Effector CD4-positive, alpha-beta T cell (primary cell): ENCODE measurements at regions not wholly inside any gene's neighbourhood (a gene's known extent, or its start where the extent isn't known, plus 50 kb on each side); places are given as distances from the start of the nearest gene placed in this dataset.
"Not testable (repeated sequence)": the region's sequence is repeated elsewhere in the genome, so short reads cannot be mapped to it uniquely, and the experiment has no call there.

Experiments
- DNase-seq: peaks from one replicate; pipeline ENCODE4 v3.0.0-alpha.2; 2020

DNA sequence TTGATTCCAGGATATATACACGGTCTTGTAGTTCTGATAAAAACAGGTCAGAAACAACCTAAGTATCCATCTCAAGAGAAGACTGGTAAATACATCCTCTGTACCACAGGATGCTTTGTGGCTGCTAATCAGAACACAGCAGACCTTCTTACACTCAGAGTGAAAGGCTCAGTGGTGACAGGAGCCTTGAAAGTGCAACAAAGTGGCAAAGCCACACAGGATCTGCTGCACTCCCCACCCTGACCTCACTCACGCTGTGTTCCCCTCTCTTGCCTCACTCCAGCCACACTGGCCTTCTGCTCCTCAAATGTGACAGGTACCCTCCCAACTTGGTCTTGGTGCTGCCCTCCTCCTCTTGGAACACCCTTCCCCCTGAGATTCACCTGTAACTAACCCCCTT, 98.1 kb upstream of the GRIP1 start:
- DNase-seq: no peak

DNA sequence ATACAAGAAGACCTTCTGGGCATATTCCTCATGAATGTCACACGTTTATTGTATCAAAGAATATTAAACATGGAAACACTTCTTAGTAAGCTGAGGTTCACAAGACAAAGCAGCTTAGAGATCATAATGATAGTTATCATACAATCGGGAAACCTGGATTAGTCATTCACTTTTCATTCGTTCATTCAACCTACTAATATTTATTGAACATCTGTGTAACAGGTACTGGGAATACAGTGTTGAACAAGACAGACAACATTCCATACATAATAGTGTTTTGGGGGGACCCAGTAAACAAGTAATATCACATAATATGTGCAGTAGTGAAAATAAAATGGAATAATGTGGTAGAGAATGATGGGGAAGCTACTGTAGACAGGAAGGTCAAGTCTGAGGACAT, 100.6 kb upstream of the GRIP1 start:
- DNase-seq: no peak

DNA sequence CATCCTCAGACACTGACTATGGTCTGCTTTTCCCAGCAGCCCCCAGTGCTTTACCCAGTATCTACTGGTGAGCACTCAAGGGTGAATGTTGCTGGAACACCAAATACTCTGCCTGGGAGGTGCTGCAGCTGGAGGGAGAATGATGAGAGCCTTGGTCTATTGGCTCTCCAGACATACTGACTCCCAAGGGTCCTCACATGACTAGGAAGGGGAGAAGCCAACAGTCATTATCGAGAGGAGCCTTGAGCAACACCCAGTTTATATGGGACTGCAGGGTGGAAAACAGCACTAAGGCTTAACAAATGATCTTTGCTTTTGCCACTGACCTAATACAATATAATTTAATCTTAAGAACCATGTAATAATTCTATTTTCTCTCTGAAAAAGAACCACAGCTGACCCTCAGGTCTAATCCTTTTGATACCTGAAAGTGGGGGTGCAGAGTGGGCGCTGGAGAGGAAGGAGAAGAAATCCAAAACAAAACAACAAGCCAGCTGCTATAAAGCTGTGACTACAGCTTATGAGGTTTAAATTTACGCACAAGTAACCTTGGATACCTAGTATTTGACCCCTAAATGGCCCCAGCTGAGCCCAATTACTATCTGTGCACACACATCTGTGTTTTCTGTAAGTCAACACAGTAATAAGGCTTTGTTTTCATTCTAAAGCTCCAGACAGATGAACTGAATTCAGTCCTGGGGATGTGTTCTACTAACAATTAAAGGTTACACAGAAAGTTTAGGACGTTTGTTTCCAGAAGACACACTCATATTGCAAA, 107.8 kb upstream of the GRIP1 start:
- DNase-seq: no peak

DNA sequence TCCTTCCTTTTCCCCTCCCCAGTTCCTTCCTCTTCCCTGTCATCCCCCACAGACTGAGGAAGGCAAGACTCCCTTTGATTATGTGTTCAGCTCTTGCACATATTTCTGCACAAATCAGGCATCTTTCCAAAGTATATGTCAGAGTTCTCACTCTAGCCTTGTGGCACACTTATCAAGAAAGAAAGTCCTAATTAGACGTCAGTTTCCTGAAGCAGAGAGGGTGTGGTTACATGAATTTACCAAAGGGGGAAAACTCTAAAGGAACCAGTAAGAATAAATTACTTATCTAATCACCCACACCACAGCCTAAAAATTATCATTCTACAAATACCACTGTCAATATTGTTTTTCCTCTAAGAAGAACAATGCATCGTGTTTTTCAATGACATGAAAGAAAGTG, 120.7 kb upstream of the GRIP1 start:
- DNase-seq: no peak

DNA sequence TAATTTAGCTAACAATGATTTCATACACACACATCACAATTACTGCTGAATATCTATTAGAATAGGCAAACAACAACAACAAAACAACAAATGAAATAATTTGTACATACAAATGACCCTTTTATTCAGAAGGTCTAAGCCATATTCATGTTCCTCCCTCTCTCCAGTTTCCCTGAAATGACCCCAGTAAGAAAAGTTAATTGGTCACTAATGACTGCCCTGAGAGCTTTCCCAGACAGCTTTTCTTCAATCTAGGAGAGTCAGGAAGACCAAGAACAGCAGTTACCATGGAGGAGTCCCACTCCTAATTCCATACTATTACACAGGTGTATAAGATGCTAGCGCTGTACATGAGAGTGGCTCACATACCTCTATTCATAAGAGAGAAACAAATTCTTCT, 121.2 kb upstream of the GRIP1 start:
- DNase-seq: no peak

DNA sequence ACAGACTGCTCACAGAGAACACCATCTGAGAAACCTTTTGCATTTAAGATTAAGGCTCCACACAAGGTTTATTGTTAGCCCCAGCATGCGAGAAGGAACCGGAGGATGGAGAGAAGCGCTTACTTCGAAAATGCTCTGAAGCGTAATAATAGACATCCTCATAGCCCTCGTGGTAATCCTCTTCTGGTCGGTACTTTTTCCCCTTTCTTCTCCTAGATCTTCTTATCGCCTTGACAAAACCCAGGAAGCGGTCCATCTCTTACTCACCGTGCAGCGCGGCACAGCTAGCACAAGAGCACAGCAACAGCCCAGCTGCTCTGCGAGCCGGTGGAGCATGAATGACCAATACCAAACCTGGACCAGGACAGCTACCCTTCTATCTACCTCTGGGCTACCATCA, 125.1 kb upstream of the GRIP1 start:
- DNase-seq: no peak

DNA sequence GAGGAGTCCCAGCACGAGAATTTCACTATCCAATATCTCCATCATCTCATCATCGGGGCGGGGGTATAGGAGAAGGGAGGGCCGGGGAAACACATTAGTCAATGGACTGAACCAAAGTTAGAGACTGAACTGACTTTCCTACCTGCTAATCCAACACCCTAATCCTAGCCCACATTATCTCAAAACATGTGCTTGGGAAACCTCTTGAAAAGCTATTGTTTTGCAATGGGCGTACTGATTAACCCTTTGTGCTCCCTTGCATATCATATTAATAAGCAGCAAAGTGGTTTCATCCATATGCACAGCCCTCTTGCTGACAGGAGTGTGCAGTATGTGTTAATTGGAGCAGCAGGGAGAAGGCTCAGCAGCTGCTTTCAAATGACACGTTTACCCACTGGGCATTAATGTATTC, 125.7 kb upstream of the GRIP1 start:
- DNase-seq: no peak

DNA sequence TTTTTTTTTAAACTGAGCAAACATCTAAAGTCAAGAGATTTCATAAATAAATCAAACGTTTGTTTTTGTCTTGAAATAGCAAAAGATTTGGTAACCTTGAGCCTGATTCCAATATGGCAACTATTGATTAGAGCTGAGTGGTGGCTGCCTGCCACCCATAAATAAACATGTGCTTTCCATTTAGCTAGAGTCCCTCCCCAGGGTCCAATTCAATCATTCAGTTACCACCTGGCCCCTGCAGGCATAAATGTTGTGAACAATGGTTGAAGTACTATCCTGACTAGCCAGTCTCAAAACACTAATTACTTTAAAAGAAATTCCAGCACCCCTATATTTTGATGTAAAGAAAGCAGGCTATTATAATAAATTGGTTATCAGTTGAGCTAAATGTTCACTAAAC, 129.7 kb upstream of the GRIP1 start:
- DNase-seq: no peak

DNA sequence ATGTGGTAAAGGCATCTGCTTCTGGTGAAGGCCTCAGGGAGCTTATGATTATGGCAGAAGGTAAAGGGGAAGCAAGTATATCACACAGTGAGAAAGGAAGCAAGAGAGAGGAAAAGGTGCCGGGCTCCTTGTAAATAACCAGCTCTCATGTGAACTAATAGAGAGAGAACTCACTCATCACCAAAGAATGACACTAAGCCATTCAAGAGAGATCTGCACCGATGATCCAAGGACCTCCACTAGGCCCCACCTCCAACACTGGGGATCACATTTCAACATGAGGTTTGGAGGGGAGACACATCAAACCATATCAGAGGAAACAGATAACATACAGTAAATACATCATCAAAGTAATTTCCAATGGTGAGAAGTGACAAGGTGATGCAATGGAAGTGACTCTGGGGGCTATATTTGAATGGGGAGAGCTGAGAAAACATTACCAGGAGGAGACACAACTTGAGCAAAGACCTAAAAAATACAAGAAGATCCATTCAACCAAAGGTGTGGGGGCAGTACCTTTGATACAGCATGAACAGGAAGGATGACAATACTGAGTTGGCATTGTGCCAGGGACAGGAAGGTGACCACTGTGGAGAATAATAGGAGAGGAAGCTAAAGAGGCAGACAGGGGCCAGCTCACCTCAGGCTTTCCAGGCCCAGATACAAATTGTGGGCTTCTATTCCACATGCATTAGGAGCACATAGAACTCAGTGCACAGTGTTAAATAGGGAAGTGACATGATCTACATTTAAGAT, 134.4 kb upstream of the GRIP1 start:
- no peak for DNase-seq

DNA sequence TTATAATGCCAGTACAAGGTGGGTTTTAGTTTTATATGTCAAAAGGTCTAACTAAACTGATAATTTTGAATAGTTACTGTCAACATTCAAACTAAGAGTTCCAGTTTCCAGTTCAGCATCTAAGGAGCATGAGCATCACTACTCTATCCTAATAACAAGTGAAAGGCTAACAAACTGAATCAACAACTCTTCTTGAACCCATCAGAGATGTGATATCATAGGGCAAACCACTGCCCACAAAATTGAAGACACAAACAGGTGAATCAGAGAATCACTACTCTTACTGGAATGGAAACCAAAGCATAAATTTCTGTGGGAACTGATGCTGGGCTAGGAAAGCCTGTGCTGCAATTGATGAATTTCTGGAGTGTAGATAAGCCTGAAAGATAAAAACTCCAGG, 140.7 kb upstream of the GRIP1 start:
- DNase-seq: no peak

DNA sequence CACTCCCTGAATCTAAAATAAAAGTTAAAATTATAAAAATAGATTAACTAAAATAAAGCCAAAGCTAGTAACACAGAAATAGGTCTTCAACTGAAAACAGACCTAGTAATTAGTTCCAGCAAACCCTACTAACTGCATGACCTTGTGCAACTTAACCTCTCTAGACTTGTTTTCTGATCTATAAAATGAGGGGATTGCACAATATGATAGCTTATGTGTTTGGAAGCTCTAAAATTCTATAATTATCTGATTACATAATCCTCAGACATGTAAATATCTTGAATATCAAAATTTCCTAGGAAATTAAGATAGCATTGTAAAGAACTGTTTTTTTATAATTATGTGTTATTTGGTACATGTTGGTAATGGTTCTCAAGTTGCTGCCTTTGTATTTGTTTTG, 144.1 kb upstream of the GRIP1 start:
- DNase-seq: no peak

DNA sequence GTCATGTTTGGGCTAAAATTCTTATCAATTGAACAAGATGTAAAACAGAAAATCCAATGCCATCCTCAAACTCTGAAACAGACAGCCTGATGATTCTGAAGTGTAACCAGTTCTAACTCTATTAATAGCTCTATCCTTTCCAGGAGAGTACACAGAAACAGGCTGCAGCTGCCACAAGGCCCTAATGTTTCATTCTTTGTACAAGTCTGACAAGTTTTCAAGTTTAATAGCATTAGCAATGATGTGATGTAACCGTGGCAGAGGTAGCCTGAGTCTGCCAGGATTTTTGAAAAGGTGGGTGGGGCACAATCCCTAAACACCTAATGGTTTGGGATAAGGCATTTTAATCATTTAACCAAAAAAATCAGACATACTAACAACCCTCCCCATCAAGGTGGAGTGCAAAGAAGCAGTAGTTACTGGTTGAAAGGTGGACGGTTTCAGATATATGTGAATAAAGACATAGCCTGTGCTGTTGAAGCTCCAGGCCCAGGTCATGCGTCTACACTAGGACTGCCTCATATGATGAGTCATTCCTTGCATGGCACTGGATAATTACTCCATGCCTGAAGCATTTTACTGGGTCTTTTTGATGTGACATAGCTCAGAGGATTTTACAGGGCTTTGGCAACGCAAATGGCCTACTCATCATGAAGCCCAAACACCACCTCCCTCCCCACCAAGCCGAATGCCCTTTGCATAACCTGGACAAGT, 145.1 kb upstream of the GRIP1 start:
- DNase-seq: no peak

DNA sequence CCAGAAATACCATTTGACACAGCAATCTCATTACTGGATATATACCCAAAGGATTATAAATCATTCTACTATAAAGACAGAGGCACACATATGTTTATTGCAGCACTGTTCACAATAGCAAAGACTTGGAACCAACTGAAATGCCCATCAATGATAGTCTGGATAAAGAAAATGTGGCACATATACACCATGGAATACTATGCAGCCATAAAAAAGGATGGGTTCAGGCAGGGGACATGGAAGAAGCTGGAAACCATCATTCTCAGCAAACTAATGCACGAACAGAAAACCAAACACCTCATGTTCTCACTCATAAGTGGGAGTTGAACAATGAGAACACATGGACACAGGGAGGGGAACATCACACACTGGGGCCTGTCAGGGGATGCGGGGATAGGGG, 147.0 kb upstream of the GRIP1 start:
- DNase-seq: not testable (repeated sequence)

DNA sequence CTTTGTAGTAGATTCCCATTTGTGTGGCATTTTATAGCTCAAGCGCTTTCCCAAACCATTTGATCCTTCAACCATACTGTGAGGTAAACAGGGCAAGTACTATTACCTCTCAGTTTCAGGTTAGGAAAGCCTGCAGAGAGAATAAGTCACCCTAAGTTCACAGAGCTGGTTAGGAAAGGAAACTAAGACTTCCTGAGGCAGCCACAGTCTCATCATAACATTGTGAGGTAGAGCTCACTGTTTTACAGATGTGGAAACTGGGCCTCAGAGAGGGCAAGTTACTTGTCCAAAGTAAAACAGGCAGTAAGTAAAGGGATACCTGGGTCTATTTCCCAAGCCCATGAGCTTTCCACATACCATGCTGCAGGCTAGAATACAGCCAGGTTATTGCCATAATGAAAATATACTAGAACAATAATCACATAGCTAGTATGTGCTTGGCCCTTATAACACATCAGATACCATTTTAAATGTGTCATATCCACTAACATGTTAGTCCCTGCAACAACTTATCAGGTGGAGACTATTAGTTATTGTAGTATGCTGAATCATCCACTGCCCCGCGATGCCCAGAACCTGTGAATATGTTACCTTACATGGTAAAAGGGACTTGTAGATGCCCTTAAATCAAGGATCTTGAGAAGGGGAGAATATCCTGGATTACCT, 150.9 kb upstream of the GRIP1 start:
- no peak for DNase-seq

DNA sequence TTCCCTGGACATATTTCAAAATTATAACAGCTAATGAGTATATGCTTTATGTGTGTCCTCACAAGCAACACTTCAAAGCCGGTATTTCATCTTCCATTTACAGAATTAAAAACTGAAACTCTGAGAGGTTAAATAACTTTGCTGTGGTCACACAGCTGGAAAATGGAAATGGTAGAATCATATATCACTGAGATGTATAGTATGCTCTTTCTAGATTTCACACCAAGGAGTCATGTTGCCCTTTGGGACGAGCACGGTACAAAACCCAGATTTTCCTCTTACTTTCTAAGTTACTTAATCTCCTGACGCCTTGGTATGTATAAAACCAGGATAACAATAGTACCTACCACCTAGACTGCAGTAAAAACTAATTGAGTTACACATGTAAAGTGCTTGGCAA, 152.6 kb upstream of the GRIP1 start:
- DNase-seq: no peak

DNA sequence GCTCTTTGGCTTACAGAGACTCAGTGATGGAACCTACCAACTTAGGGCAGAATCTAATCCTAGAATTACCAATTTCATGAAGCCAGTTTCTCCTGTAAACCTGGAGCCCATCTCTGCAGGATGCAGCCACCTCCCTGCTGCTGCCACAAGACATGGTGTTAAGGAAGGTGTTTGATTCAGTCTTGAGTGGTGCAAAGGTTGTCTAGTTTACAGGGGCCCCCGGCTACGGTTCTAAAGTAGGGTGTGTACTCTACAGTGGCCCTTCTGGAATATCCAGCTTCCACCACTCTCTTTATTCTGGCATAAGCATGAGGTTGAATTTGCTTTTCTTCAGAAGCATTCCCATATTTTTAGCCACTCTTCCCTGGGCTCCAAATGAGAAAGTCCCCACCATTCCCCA, 154.1 kb upstream of the GRIP1 start:
- DNase-seq: no peak

DNA sequence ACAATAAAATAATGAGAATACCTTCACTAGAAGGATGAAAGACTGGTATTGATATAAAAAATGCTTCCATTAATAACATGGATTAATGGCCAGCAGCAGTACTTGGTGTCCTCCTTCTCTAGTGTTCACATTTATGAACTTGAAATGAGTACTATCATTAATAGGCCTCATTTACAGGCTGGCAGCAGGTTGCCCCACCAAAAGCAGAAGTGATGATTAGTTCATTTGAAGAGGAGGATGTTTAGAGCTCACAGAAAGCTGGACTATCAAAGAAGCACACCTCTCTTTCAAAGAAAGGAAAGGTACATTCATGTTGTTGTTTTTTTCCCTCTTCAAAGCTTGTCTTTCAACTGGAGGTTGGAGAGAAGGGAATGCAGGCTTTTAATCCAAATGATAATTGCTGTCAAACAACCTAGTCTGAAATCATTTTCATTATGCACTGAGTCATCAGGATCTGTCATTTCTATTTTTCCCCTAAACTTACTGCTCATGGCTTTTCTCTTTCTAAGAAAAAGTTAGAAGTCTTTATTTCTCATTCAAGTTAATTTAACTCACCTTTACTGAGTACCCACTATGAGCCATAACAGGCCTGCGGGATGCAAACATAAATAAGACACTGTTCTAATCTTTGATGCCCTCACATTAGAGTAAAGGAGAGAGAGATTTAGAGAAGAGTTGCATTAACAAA, 157.9 kb upstream of the GRIP1 start:
- no peak for DNase-seq

DNA sequence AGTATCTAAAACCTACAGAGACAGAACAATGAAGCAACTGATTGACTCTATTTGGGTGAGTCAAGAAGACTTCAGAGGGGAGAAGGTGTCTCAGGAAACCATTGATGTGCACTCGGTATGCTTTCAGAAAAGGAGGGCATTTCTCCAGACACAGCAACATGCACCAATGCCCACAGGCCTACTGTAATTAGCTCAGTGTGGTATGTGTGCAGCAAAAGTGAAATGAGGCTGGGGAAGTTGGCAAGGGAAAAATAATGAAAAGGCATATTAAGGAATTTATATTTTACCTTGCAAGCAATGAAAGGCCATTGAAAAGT, 158.4 kb upstream of the GRIP1 start:
- DNase-seq: no peak

DNA sequence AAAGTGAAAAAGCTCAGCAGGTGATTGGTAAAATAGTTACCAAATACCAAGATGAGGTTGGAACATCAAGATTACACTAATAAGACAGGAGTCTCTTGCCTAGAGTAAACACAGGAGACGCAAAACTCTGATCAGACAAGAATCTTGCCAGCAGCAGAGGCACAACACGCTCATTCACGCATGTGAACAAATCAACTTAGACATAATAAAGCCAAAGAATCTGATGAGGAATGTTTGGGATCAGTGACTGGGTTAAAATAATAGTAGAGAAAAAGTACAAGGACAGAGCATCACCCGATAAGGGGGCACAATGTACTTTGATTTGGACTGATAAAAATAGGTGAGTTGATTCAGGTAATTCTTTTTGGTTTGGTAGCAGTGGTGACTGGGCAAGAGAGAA, 159.5 kb upstream of the GRIP1 start:
- DNase-seq: no peak

DNA sequence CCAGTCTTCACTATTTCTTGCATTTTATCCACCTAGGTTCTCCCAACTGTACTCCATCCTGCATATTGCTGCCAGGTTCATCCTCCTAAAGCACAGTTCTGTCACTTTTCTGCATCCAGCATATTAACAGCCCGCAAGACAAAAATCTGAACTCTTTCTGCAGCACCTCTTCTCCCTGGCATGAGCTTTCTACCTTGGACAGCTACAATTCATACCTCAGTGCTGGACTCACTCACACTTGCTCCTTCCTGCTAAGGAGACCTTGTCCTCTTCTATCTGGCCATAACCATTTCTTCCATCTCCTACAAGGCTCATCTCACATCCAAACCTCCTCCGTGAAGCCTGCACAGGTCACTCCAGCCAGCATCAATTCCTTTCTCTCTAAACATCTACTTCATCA, 170.1 kb upstream of the GRIP1 start:
- DNase-seq: no peak

DNA sequence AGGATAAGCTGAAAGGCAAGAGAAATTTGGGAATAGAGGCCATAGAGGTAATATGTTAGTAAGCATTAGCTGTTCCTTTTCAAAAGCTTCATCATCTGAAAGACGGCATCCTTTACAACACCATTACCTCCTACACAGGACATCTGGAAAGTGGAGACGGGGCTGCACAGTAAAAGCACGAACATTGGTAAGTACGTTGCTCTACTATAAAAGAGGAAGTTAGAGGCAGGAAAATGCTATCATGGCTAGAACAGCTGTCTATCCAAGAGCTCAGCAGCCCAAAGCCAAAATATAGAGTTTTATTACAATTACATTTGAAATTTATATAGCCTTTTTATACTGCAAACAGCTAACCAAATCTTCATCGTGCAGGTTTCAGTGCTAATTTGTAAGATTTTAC, 172.3 kb upstream of the GRIP1 start:
- no peak for DNase-seq

DNA sequence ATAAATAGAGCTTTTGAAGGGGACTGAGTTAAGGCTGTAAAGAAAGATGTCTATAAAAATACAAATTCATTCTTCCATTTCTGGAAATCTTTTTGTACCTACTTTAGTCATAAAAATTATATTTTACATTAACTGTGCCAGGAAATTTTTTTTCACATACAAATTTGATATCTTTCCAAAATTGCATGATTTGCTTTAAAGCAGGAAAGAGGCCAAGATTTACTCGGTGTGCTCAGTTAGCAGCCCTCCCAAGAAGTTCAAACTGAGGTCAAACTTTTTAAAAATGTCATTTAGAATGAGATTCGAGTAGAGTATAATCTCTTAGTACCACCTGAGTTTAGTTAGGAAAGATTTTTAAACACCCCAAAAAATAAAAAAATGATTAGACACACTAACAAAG, 173.2 kb upstream of the GRIP1 start:
- no peak for DNase-seq

DNA sequence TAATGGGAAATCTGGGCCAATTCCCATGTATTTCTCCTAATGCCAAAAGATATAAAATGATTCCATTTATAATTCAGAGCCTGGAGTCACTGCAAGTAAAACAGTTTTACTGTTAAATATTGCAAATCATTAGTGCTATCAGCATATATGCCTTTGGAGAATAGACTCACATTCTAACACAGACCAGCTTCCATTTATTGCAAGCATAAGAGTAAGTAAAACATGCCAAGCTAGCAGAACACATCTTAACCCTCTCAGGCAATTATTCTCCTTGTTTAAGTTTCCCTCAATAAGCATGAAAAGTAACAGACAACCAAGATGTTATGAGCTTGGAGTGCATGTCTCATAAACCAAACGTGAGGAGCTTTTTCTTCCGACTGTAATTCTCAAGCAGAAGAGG, 173.9 kb upstream of the GRIP1 start:
- DNase-seq: no peak
